HL-60 (cell line): ENCODE measurements at regions not wholly inside any gene's neighbourhood (a gene's known extent, or its start where the extent isn't known, plus 50 kb on each side); places are given as distances from the start of the nearest gene placed in this dataset.

ENCODE experiments used
- DNase-seq, 2 experiments: peaks; one replicate each; pipeline ENCODE4 v3.0.0-alpha.2; 2010 to 2020; ENCODE audit warnings: low read depth in 1 of 2, low spot score in 1 of 2
- H3K27ac ChIP-seq: fragments of 250-450 bp; sonication (Bioruptor Pico); replicated peaks from 2 replicates; pipeline ENCODE4 v1.5.1; 2020; ENCODE audit warnings: mild to moderate bottlenecking, moderate library complexity
- H3K27me3 ChIP-seq: fragments of 250-450 bp; sonication (Bioruptor Pico); 2 replicates; pipeline ENCODE4 v1.5.1; 2021; ENCODE audit warnings: mild to moderate bottlenecking, moderate library complexity; ENCODE audit not compliant: insufficient read depth, poor library complexity, severe bottlenecking
- H3K4me3 ChIP-seq: replicated peaks from 2 replicates; pipeline ENCODE4 v1.5.1; 2011; ENCODE audit warnings: mild to moderate bottlenecking, control low read depth, low read length; ENCODE audit not compliant: insufficient read depth
- GABPA ChIP-seq: IDR thresholded peaks from 2 replicates; pipeline ENCODE4 v1.6.1; 2012; ENCODE audit warnings: low read depth
- POLR2AphosphoS5 ChIP-seq: IDR thresholded peaks from 2 replicates; pipeline ENCODE4 v1.6.1; 2012; ENCODE audit warnings: low read depth
- SPI1 ChIP-seq: IDR thresholded peaks from 2 replicates; pipeline ENCODE4 v1.6.1; 2012; ENCODE audit warnings: low read depth, mild to moderate bottlenecking, borderline replicate concordance
- TF ChIP-seq, protein P1 (sequence below): IDR thresholded peaks from 2 replicates; pipeline ENCODE4 v1.6.1; 2012; ENCODE audit warnings: low read depth; ENCODE audit not compliant: insufficient replicate concordance
- TF ChIP-seq, protein P2 (sequence below): IDR thresholded peaks from one replicate; pipeline ENCODE4 v1.5.1; 2011; ENCODE audit warnings: low read length, control low read depth, inconsistent platforms; ENCODE audit not compliant: insufficient read depth

DNA sequence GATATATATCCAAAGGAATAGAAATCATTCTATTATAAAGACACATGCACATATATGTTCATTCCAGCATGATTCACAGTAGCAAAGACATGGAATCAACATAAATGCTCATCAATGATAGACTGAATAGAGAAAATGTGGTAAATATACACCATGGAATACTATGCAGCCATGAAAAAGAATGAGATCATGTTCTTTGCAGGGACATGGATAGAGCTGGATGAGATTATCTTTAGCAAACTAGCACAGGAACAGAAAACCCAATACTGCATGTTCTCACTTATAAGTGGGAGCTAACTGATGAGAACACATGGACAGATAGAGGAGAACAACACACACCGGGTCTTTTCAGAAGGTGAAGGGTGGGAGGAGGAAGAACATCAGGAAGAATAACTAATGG is 1318.6 kb downstream of the PCDH19 start:
- TF ChIP-seq, protein P1, sequence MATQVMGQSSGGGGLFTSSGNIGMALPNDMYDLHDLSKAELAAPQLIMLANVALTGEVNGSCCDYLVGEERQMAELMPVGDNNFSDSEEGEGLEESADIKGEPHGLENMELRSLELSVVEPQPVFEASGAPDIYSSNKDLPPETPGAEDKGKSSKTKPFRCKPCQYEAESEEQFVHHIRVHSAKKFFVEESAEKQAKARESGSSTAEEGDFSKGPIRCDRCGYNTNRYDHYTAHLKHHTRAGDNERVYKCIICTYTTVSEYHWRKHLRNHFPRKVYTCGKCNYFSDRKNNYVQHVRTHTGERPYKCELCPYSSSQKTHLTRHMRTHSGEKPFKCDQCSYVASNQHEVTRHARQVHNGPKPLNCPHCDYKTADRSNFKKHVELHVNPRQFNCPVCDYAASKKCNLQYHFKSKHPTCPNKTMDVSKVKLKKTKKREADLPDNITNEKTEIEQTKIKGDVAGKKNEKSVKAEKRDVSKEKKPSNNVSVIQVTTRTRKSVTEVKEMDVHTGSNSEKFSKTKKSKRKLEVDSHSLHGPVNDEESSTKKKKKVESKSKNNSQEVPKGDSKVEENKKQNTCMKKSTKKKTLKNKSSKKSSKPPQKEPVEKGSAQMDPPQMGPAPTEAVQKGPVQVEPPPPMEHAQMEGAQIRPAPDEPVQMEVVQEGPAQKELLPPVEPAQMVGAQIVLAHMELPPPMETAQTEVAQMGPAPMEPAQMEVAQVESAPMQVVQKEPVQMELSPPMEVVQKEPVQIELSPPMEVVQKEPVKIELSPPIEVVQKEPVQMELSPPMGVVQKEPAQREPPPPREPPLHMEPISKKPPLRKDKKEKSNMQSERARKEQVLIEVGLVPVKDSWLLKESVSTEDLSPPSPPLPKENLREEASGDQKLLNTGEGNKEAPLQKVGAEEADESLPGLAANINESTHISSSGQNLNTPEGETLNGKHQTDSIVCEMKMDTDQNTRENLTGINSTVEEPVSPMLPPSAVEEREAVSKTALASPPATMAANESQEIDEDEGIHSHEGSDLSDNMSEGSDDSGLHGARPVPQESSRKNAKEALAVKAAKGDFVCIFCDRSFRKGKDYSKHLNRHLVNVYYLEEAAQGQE, result no peak
- TF ChIP-seq GABPA (no peak), SPI1 (no peak), POLR2AphosphoS5 (no peak)
- TF ChIP-seq, protein P2, sequence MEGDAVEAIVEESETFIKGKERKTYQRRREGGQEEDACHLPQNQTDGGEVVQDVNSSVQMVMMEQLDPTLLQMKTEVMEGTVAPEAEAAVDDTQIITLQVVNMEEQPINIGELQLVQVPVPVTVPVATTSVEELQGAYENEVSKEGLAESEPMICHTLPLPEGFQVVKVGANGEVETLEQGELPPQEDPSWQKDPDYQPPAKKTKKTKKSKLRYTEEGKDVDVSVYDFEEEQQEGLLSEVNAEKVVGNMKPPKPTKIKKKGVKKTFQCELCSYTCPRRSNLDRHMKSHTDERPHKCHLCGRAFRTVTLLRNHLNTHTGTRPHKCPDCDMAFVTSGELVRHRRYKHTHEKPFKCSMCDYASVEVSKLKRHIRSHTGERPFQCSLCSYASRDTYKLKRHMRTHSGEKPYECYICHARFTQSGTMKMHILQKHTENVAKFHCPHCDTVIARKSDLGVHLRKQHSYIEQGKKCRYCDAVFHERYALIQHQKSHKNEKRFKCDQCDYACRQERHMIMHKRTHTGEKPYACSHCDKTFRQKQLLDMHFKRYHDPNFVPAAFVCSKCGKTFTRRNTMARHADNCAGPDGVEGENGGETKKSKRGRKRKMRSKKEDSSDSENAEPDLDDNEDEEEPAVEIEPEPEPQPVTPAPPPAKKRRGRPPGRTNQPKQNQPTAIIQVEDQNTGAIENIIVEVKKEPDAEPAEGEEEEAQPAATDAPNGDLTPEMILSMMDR, result no peak
- DNase-seq, result no peak
- Histone ChIP-seq H3K27ac (no peak overlapping the region), H3K27me3 (no peaks in the 10 kb centered on the region), H3K4me3 (no peak overlapping the region)

DNA sequence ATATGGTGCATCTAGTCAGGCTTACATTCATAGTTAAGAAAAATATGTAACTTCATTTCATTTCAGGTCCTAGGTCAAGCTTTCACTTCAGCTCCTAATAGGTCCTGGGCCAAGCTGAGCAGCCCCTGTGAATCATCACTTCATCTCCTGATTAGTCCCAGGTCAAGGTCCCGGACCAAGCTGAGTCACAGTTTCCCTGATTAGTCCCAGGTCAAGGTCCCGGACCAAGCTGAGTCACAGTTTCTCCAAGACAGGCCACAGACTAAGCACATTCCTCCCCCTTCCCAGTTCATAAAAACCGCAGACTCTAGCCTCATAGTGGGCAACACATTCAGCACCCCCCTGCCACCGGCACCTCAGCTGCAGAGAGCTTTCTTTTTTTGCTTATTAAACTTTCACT is 1331.8 kb downstream of the PCDH19 start:
- H3K4me3 ChIP-seq, result no peak overlapping the region
- no peaks in the 10 kb centered on the region for H3K27me3 ChIP-seq
- H3K27ac ChIP-seq, result no peak overlapping the region
- DNase-seq, result no peak
- TF ChIP-seq, protein P1, result no peak
- TF ChIP-seq POLR2AphosphoS5 (no peak), SPI1 (no peak), GABPA (no peak)
- TF ChIP-seq, protein P2, result no peak

DNA sequence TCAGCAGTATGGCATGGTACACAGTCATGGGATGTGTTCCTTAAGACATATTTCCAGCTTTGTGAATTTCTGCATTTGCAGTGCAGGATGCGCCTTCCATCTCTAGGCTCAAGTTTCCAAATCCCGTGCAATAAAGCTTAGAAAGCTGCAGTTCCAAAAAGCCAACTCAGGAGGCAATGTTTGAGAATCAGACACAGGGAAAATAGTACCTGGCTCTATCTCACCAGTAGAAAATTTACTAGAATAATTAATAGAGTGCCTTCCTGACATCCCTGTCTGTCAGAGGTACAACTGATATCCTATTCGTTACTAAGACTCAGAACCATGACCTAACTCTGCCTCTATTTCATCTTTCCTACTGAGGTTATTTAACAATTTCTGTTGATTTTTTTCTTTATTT is 1333.0 kb downstream of the PCDH19 start:
- H3K4me3 ChIP-seq, result no peak overlapping the region
- DNase-seq, result no peak
- no peaks in the 10 kb centered on the region for H3K27me3 ChIP-seq
- no peak for TF ChIP-seq GABPA
- TF ChIP-seq, protein P1, result no peak
- TF ChIP-seq SPI1, result no peak
- TF ChIP-seq, protein P2, result no peak
- TF ChIP-seq POLR2AphosphoS5, result no peak
- H3K27ac ChIP-seq, result no peak overlapping the region
